ENCODE measurements at regions not wholly inside any gene's neighbourhood (a gene's known extent, or its start where the extent isn't known, plus 50 kb on each side); places are given as distances from the start of the nearest gene placed in this dataset.

- no peak for TF ChIP-seq POLR2A (IDR thresholded peaks at IDR 0.05)
- TF ChIP-seq CTCF (IDR thresholded peaks at IDR 0.05) = no peak
These were observed 150.0 kb upstream of the PSMD7 start for GRCh38 chr16:74146643-74147042.
